ENCODE measurements at regions not wholly inside any gene's neighbourhood (a gene's known extent, or its start where the extent isn't known, plus 50 kb on each side); places are given as distances from the start of the nearest gene placed in this dataset.

GRCh38 chr12:91572869-91573268, 390.3 kb upstream of the DCN start:
- in situ Hi-C loops (cut with MboI; ENCODE audit: low sequenced_read_pairs), result no loop called here

- in situ Hi-C loops (cut with MboI; ENCODE audit: low sequenced_read_pairs), result no loop called here
These were observed 384.5 kb upstream of the DCN start for GRCh38 chr12:91567100-91567485.

- in situ Hi-C loops (cut with MboI; ENCODE audit: low sequenced_read_pairs), result no loop called here
These were observed 383.9 kb upstream of the DCN start for GRCh38 chr12:91566328-91567099.

GRCh38 chr12:91565846-91566245, 383.2 kb upstream of the DCN start:
- in situ Hi-C loops (cut with MboI; ENCODE audit: low sequenced_read_pairs), result no loop called here

- in situ Hi-C loops (cut with MboI; ENCODE audit: low sequenced_read_pairs), result no loop called here
These were observed 382.6 kb upstream of the DCN start for GRCh38 chr12:91565246-91565645.

- in situ Hi-C loops (cut with MboI; ENCODE audit: low sequenced_read_pairs), result no loop called here
These were observed 380.6 kb upstream of the DCN start for GRCh38 chr12:91563011-91563765.

GRCh38 chr12:91562476-91562875, 379.9 kb upstream of the DCN start:
- in situ Hi-C loops (cut with MboI; ENCODE audit: low sequenced_read_pairs), result no loop called here

GRCh38 chr12:91561958-91562325, 379.3 kb upstream of the DCN start:
- in situ Hi-C loops (cut with MboI; ENCODE audit: low sequenced_read_pairs), result no loop called here

- in situ Hi-C loops (cut with MboI; ENCODE audit: low sequenced_read_pairs), result no loop called here
These were observed 378.8 kb upstream of the DCN start for GRCh38 chr12:91561301-91561957.

- in situ Hi-C loops (cut with MboI; ENCODE audit: low sequenced_read_pairs), result no loop called here
These were observed 374.3 kb upstream of the DCN start for GRCh38 chr12:91556909-91557308.

GRCh38 chr12:91555436-91556415, 373.1 kb upstream of the DCN start:
- in situ Hi-C loops (cut with MboI; ENCODE audit: low sequenced_read_pairs), result no loop called here

- in situ Hi-C loops (cut with MboI; ENCODE audit: low sequenced_read_pairs), result no loop called here
These were observed 369.3 kb upstream of the DCN start for GRCh38 chr12:91551927-91552326.

- in situ Hi-C loops (cut with MboI; ENCODE audit: low sequenced_read_pairs), result no loop called here
These were observed 368.6 kb upstream of the DCN start for GRCh38 chr12:91551242-91551641.

GRCh38 chr12:91542666-91543065, 360.0 kb upstream of the DCN start:
- in situ Hi-C loops (cut with MboI; ENCODE audit: low sequenced_read_pairs), result no loop called here

GRCh38 chr12:91542067-91542466, 359.4 kb upstream of the DCN start:
- in situ Hi-C loops (cut with MboI; ENCODE audit: low sequenced_read_pairs), result no loop called here

GRCh38 chr12:91538418-91538817, 355.8 kb upstream of the DCN start:
- in situ Hi-C loops (cut with MboI; ENCODE audit: low sequenced_read_pairs), result no loop called here

- in situ Hi-C loops (cut with MboI; ENCODE audit: low sequenced_read_pairs), result no loop called here
These were observed 350.7 kb upstream of the DCN start for GRCh38 chr12:91533366-91533765.

- in situ Hi-C loops (cut with MboI; ENCODE audit: low sequenced_read_pairs), result no loop called here
These were observed 347.2 kb upstream of the DCN start for GRCh38 chr12:91529829-91530228.

GRCh38 chr12:91523831-91524230, 341.2 kb upstream of the DCN start:
- in situ Hi-C loops (cut with MboI; ENCODE audit: low sequenced_read_pairs), result no loop called here

GRCh38 chr12:91516695-91517047, 334.1 kb upstream of the DCN start:
- in situ Hi-C loops (cut with MboI; ENCODE audit: low sequenced_read_pairs), result no loop called here
